Coronary artery (tissue), 2 donors: ENCODE measurements at regions not wholly inside any gene's neighbourhood (a gene's known extent, or its start where the extent isn't known, plus 50 kb on each side); places are given as distances from the start of the nearest gene placed in this dataset.

Experiments
- DNase-seq: peaks from one replicate; pipeline ENCODE4 v3.0.0-alpha.2; 2017; ENCODE audit warnings: low spot score
- H3K27ac ChIP-seq, 2 donors: fragments of 200-600 bp; sonication (generic); one replicate each; pipeline ENCODE4 v1.5.1; 2016 to 2019
- H3K4me3 ChIP-seq: fragments of 200-600 bp; sonication (generic); 2 replicates; pipeline ENCODE4 v1.5.1; 2016; ENCODE audit warnings: mild to moderate bottlenecking, moderate library complexity
- CTCF ChIP-seq: fragments of 200-600 bp; sonication (generic); IDR thresholded peaks from one replicate; pipeline ENCODE4 v1.5.1; 2019; ENCODE audit warnings: antibody characterized with exemption

GRCh38 chr10:29722777-29723176 is 88.0 kb upstream of the SVIL start:
- DNase-seq: no peak
- TF ChIP-seq CTCF: no peak
- Histone ChIP-seq H3K27ac (peak overlapping the region; percentile 36 to 74), H3K4me3 (no peak overlapping the region)

GRCh38 chr10:29720149-29720548 is 85.4 kb upstream of the SVIL start:
- DNase-seq: no peak
- H3K27ac ChIP-seq: no peak overlapping the region
- no peak overlapping the region for H3K4me3 ChIP-seq
- no peak for TF ChIP-seq CTCF

- no peak overlapping the region for H3K4me3 ChIP-seq
- DNase-seq: no peak
- TF ChIP-seq CTCF: no peak
- H3K27ac ChIP-seq: peak overlapping the region in 1 of 2 donors; percentile 76
Observed at GRCh38 chr10:29719281-29719675, 84.5 kb upstream of the SVIL start.

- H3K27ac ChIP-seq: peak overlapping the region in 1 of 2 donors; percentile 36
- no peak for DNase-seq
Observed at GRCh38 chr10:29715296-29715695, 80.5 kb upstream of the SVIL start.

GRCh38 chr10:29714096-29714874 is 79.5 kb upstream of the SVIL start:
- TF ChIP-seq CTCF: no peak
- Histone ChIP-seq H3K4me3 (no peak overlapping the region), H3K27ac (peak overlapping the region; percentile 9 to 29)
- DNase-seq: no peak

More at GRCh38 chr10:29715296-29715695, 80.5 kb upstream of the SVIL start:
- no peak overlapping the region for H3K4me3 ChIP-seq
- no peak for TF ChIP-seq CTCF

GRCh38 chr10:29713450-29713849 is 78.7 kb upstream of the SVIL start:
- DNase-seq: no peak
- no peak for TF ChIP-seq CTCF
- H3K4me3 ChIP-seq: no peak overlapping the region
- H3K27ac ChIP-seq: peak overlapping the region in 1 of 2 donors; percentile 9

- Histone ChIP-seq H3K4me3 (no peak overlapping the region), H3K27ac (no peak overlapping the region)
- no peak for DNase-seq
- no peak for TF ChIP-seq CTCF
Observed at GRCh38 chr10:29712108-29712507, 77.3 kb upstream of the SVIL start.
